ENCODE measurements at regions not wholly inside any gene's neighbourhood (a gene's known extent, or its start where the extent isn't known, plus 50 kb on each side); places are given as distances from the start of the nearest gene placed in this dataset.

GRCh38 chr17:77010667-77011066 is 130.1 kb upstream of the SEC14L1 start:
- no peaks in the 10 kb centered on the region; the same call in 1 of the 2 replicates for H3K27me3 Mint-ChIP-seq (ENCODE audit: low read depth)
- peaks cover 7% of the 10 kb centered on the region for H3K9me3 Mint-ChIP-seq
- H3K4me1 Mint-ChIP-seq, result peaks cover 6% of the 10 kb centered on the region
- TF ChIP-seq RORB (CRISPR knock-in tag; IDR thresholded peaks at IDR 0.05), result no peak
- no peak for TF ChIP-seq E2F5 (CRISPR knock-in tag; IDR thresholded peaks at IDR 0.05)
- TF ChIP-seq OVOL2 (CRISPR knock-in tag; IDR thresholded peaks at IDR 0.05; ENCODE audit: borderline replicate concordance), result no peak
- no peak for TF ChIP-seq ZNF232 (CRISPR knock-in tag; IDR thresholded peaks at IDR 0.05)
- TF ChIP-seq GABPB1 (CRISPR knock-in tag; IDR thresholded peaks at IDR 0.05), result no peak
- TF ChIP-seq PREB (CRISPR knock-in tag; IDR thresholded peaks at IDR 0.05; ENCODE audit: borderline replicate concordance), result no peak
- no peak for TF ChIP-seq MAX (CRISPR knock-in tag; IDR thresholded peaks at IDR 0.05)
- TF ChIP-seq TEAD1 (CRISPR knock-in tag; IDR thresholded peaks at IDR 0.05), result no peak
- ChIA-PET CTCF (interaction anchor here (1.5 kb wide), 1 partner anchor 143 kb away, joined by 6 read pairs; the partner anchor contains the start of gene MGAT5B), POLR2A (no interaction called here)
- H3K4me3 Mint-ChIP-seq, result no peak overlapping the region
- peaks cover 4% of the 10 kb centered on the region; the same call in 1 of the 2 replicates for H3K36me3 Mint-ChIP-seq
- H3K27ac Mint-ChIP-seq, result no peak overlapping the region
- ATAC-seq (no peak), DNase-seq (ENCODE audit: low spot score) (no peak)

- Mint-ChIP-seq H3K4me1 (peaks cover 3% of the 10 kb centered on the region), H3K27me3 (ENCODE audit: low read depth) (no peaks in the 10 kb centered on the region; the same call in 1 of the 2 replicates), H3K9me3 (peaks cover 7% of the 10 kb centered on the region), H3K27ac (no peak overlapping the region), H3K4me3 (no peak overlapping the region), H3K36me3 (peaks cover 4% of the 10 kb centered on the region; the same call in 1 of the 2 replicates)
- TF ChIP-seq CTCF (IDR thresholded peaks at IDR 0.05), result peak; percentile 48
- no peak for TF ChIP-seq ETV6 (CRISPR knock-in tag; IDR thresholded peaks at IDR 0.05)
- POLR2A ChIA-PET, result no interaction called here
- CTCF ChIA-PET, result interaction anchor here (0.6 to 2.5 kb wide), 9 partner anchors 40 to 302 kb away, joined by 3 to 26 read pairs (median 4); partner anchors contain the start of gene MGAT5B
- ATAC-seq (no peak; the same call in 1 of the 2 replicates), DNase-seq (ENCODE audit: low spot score) (peak; percentile 74)
Measured at GRCh38 chr17:77011173-77012011, 129.4 kb upstream of the SEC14L1 start.

GRCh38 chr17:77018504-77018903 is 122.3 kb upstream of the SEC14L1 start:
- POLR2A ChIA-PET, result no interaction called here
- H3K36me3 Mint-ChIP-seq, result peaks cover 12% of the 10 kb centered on the region
- H3K27me3 Mint-ChIP-seq (ENCODE audit: low read depth), result no peaks in the 10 kb centered on the region; the same call in 1 of the 2 replicates
- no peak overlapping the region for H3K27ac Mint-ChIP-seq
- DNase-seq (ENCODE audit: low spot score), result no peak
- H3K9me3 Mint-ChIP-seq, result peaks cover 12% of the 10 kb centered on the region
- CTCF ChIA-PET, result no interaction called here
- H3K4me3 Mint-ChIP-seq, result no peak overlapping the region
- ATAC-seq, result no peak
- peaks cover 12% of the 10 kb centered on the region for H3K4me1 Mint-ChIP-seq
- no peak for TF ChIP-seq PRDM15 (CRISPR knock-in tag; IDR thresholded peaks at IDR 0.05)
- TF ChIP-seq IRF2 (CRISPR knock-in tag; IDR thresholded peaks at IDR 0.05; ENCODE audit: borderline replicate concordance, low read depth), result no peak
- no peak for TF ChIP-seq HMGXB4 (CRISPR knock-in tag; IDR thresholded peaks at IDR 0.05)
- TF ChIP-seq OVOL2 (CRISPR knock-in tag; IDR thresholded peaks at IDR 0.05; ENCODE audit: borderline replicate concordance), result no peak
- TF ChIP-seq TCF7 (CRISPR knock-in tag; IDR thresholded peaks at IDR 0.05; ENCODE audit: low read depth), result no peak
- no peak for TF ChIP-seq RORB (CRISPR knock-in tag; IDR thresholded peaks at IDR 0.05)
- TF ChIP-seq NR2C2 (CRISPR knock-in tag; IDR thresholded peaks at IDR 0.05), result no peak
